Activated naive CD4-positive, alpha-beta T cell treated with anti-CD3 and anti-CD28 coated beads for 36 hours (primary cell): ENCODE measurements at regions not wholly inside any gene's neighbourhood (a gene's known extent, or its start where the extent isn't known, plus 50 kb on each side); places are given as distances from the start of the nearest gene placed in this dataset.

Experiments used
- CTCF ChIA-PET: fragments of 350-600 bp; sonication (Branson Sonifier 250); formaldehyde crosslinking; loops from one replicate; lab custom pipeline; 2021; ENCODE audit warnings: antibody characterized with exemption; lab: Charles Lee
- DNase-seq: peaks from one replicate; pipeline ENCODE4 v3.0.0-alpha.2; 2020
- H3K27ac Mint-ChIP-seq: one replicate; pipeline ENCODE4 v1.8.0; 2021; ENCODE audit warnings: mild to moderate bottlenecking, mixed read lengths
- H3K27me3 Mint-ChIP-seq: one replicate; pipeline ENCODE4 v1.8.0; 2021; ENCODE audit warnings: low read depth, mixed read lengths
- H3K36me3 Mint-ChIP-seq: one replicate; pipeline ENCODE4 v1.8.0; 2021; ENCODE audit warnings: low read depth, mixed read lengths
- H3K4me1 Mint-ChIP-seq: one replicate; pipeline ENCODE4 v1.8.0; 2021; ENCODE audit warnings: low read depth, mixed read lengths
- H3K4me3 Mint-ChIP-seq: one replicate; pipeline ENCODE4 v1.8.0; 2021; ENCODE audit warnings: mild to moderate bottlenecking, moderate library complexity, mixed read lengths
- H3K9me3 Mint-ChIP-seq: one replicate; pipeline ENCODE4 v1.8.0; 2021; ENCODE audit warnings: mixed read lengths
- intact Hi-C: fragments of 100-400 bp; cut with micrococcal nuclease; formaldehyde crosslinking; loops from one replicate; pipeline ENCODE4 v1.15.1; 2023

DNA sequence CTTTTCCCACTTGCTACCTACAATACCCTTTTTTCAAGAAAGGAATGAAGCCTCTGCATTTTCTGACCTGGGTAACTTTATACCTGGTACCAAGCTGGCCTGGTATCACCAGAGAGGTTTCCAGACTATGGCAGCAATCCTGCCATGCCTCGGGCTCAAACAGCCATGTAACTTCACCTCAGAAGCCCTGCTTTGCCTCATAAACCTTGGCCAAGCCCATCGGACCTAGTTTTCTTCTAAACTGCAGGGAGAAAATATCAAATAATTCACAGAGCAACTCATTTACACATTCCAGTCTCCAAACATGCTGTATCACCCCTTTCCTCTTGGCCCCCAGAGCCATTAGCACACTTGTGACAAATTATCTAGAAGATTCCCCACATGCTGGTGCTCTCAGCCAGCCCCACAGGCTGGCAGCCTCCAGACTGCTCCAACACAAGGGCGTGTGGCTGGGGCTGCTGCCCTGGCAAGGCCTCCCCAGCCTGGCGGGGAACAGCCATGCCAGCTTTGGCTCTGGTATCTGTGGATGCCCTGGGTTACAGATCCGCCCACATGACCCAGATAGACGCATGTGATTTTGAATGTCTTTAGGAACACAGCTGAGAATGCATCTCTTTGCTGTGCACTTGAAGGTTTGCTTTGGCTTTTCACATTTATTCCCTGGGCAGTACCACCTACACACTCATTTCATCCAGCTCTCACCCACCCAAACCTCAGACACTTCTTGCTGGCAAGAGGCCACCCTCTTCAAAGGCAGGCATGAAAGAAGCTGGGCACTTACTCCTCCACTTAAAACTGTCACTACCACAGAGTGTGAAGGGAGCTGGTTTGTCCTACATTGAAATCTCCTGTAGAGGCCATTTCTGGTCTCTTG, 70.0 kb upstream of the BCAR3 start:
- DNase-seq: no peak
- H3K9me3 Mint-ChIP-seq: peaks cover 11% of the 10 kb centered on the region
- peaks cover 8% of the 10 kb centered on the region for H3K4me1 Mint-ChIP-seq
- peaks cover 3% of the 10 kb centered on the region for H3K36me3 Mint-ChIP-seq
- no peak overlapping the region for H3K4me3 Mint-ChIP-seq
- CTCF ChIA-PET: interaction anchor here (1.2 to 1.7 kb wide), 2 partner anchors 11 to 59 kb away, joined by 5 to 6 read pairs; no protein-coding TSS in a partner anchor
- no peak overlapping the region for H3K27ac Mint-ChIP-seq
- H3K27me3 Mint-ChIP-seq: peaks cover 9% of the 10 kb centered on the region
- intact Hi-C loops: no loop called here

DNA sequence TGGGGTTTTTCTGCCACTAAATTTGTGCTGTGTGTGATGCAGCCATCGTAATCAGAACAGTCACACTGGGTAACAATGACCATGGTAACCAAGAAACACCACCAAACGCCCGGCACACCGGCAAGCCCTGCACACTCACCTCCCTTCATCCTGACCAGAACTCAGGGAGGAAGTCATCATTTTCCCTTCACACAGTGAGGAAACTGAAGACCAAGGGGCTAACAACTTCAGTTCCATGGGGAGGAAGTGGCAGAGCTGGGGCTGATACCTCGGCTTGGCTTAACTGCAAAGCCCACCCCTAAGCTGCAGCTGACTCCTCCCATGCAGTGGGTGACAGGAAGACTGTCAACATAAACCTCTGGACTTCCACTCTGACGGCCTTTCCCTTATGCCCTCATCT, 69.3 kb upstream of the BCAR3 start:
- Mint-ChIP-seq H3K36me3 (peaks cover 4% of the 10 kb centered on the region), H3K4me1 (peaks cover 8% of the 10 kb centered on the region), H3K9me3 (peaks cover 12% of the 10 kb centered on the region), H3K27me3 (peaks cover 10% of the 10 kb centered on the region), H3K27ac (no peak overlapping the region), H3K4me3 (no peak overlapping the region)
- no peak for DNase-seq
- CTCF ChIA-PET: interaction anchor here (0.9 to 1.7 kb wide), 2 partner anchors 58 to 120 kb away, joined by 4 to 6 read pairs; no protein-coding TSS in a partner anchor
- intact Hi-C loops: no loop called here

GRCh38 chr1:93749894-93750301, 68.3 kb upstream of the BCAR3 start:
- intact Hi-C loops: no loop called here
- H3K9me3 Mint-ChIP-seq: peaks cover 12% of the 10 kb centered on the region
- H3K27ac Mint-ChIP-seq: no peak overlapping the region
- peaks cover 10% of the 10 kb centered on the region for H3K27me3 Mint-ChIP-seq
- peaks cover 4% of the 10 kb centered on the region for H3K36me3 Mint-ChIP-seq
- peaks cover 14% of the 10 kb centered on the region for H3K4me1 Mint-ChIP-seq
- no peak overlapping the region for H3K4me3 Mint-ChIP-seq
- CTCF ChIA-PET: interaction anchor here (0.9 to 1.7 kb wide), 2 partner anchors 57 to 119 kb away, joined by 4 to 6 read pairs; no protein-coding TSS in a partner anchor
- DNase-seq: peak; percentile 28

- intact Hi-C loops: no loop called here
- CTCF ChIA-PET: interaction anchor here (1.7 kb wide), 1 partner anchor 57 kb away, joined by 6 read pairs; no protein-coding TSS in a partner anchor
These were observed 67.8 kb upstream of the BCAR3 start for GRCh38 chr1:93749487-93749886.

DNA sequence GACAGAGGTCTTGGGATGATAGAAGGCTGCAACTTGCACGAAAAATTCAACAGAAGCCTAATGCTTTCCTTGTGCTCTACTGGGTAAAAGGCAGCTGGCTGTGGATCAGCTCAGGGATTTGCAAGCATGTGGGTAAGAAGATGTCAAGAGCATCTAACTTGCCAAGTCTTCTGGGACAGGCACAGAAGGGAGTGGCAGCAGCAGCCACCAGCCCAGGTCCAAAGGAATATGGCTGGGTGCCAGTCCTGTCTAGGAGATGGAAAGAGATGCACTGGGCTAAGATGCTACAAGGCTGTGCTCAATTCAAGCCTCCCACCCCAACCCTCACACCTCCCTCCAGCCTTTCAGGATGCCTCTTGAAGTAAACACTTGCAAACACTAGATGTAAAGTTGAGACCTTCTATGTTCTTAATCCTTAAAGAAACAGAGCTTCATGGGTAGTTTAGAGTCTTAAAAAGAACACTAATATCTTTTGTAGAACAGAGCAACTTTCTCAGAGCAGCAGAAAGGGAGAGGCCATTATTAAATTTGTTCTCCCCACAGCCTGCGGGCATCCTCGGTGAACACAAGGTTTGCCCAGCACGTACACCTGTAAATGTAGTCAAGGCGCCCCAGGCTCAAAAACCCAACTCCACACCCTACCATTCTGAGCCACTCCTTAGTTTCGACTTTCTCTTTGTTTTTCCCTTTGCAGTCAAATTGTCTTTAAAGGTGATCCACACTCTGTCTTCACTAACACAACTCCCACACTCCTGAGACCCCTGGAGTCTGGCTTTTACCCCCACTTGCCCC, 64.6 kb upstream of the BCAR3 start:
- intact Hi-C loops: no loop called here
- CTCF ChIA-PET: interaction anchor here (1.5 kb wide), 1 partner anchor 68 kb away, joined by 3 read pairs; no protein-coding TSS in a partner anchor
- no peak for DNase-seq
- Mint-ChIP-seq H3K36me3 (peaks cover 4% of the 10 kb centered on the region), H3K27me3 (peaks cover 10% of the 10 kb centered on the region), H3K9me3 (peaks cover 12% of the 10 kb centered on the region), H3K4me3 (no peak overlapping the region), H3K27ac (no peak overlapping the region), H3K4me1 (peaks cover 26% of the 10 kb centered on the region)

More at GRCh38 chr1:93749487-93749886, 67.8 kb upstream of the BCAR3 start:
- Mint-ChIP-seq H3K27ac (no peak overlapping the region), H3K4me1 (peaks cover 18% of the 10 kb centered on the region), H3K4me3 (no peak overlapping the region), H3K27me3 (peaks cover 10% of the 10 kb centered on the region), H3K36me3 (peaks cover 4% of the 10 kb centered on the region), H3K9me3 (peaks cover 12% of the 10 kb centered on the region)
- DNase-seq: no peak

- peaks cover 10% of the 10 kb centered on the region for H3K27me3 Mint-ChIP-seq
- CTCF ChIA-PET: interaction anchor here (1.1 to 1.5 kb wide), 3 partner anchors 69 to 115 kb away, joined by 3 read pairs; no protein-coding TSS in a partner anchor
- intact Hi-C loops: loop anchor here (1.0 to 5.0 kb wide), 3 partner anchors 36 to 137 kb away; no protein-coding TSS in a partner anchor
- H3K4me1 Mint-ChIP-seq: peaks cover 18% of the 10 kb centered on the region
- H3K9me3 Mint-ChIP-seq: peaks cover 12% of the 10 kb centered on the region
- H3K27ac Mint-ChIP-seq: no peak overlapping the region
- peak; percentile 31 for DNase-seq
- H3K36me3 Mint-ChIP-seq: peaks cover 4% of the 10 kb centered on the region
- H3K4me3 Mint-ChIP-seq: no peak overlapping the region
These were observed 62.8 kb upstream of the BCAR3 start for GRCh38 chr1:93744299-93744988.

DNA sequence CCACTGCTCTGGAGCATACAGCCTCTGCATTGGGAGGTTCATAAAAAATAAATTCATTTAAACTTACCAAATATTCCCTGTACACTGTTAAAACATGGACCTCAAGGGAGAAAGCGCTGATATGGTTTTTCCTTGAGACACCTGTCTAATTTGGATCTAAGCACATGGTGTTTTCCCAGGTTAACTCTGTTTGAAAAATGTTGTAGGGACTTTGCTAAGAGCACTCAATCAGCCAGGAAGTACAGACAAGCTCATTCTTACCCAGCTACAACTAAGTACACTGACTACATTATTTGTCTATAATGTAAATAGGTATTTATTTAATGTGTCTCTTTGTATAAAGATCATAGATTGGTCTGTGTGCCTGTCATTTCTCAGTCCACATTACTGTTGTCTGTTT, 61.8 kb upstream of the BCAR3 start:
- intact Hi-C loops: loop anchor here (5.0 kb wide), 1 partner anchor 136 kb away; no protein-coding TSS in a partner anchor
- Mint-ChIP-seq H3K27ac (no peak overlapping the region), H3K4me3 (no peak overlapping the region), H3K9me3 (peaks cover 12% of the 10 kb centered on the region), H3K36me3 (peaks cover 4% of the 10 kb centered on the region), H3K27me3 (peaks cover 10% of the 10 kb centered on the region), H3K4me1 (peaks cover 18% of the 10 kb centered on the region)
- CTCF ChIA-PET: interaction anchor here (1.1 kb wide), 1 partner anchor 114 kb away, joined by 4 read pairs; no protein-coding TSS in a partner anchor
- DNase-seq: no peak

- Mint-ChIP-seq H3K9me3 (no peaks in the 10 kb centered on the region), H3K36me3 (no peaks in the 10 kb centered on the region), H3K4me1 (peaks cover 18% of the 10 kb centered on the region), H3K4me3 (no peak overlapping the region), H3K27me3 (no peaks in the 10 kb centered on the region), H3K27ac (no peak overlapping the region)
- intact Hi-C loops: loop anchor here (5.0 kb wide), 1 partner anchor 133 kb away; no protein-coding TSS in a partner anchor
- no peak for DNase-seq
- CTCF ChIA-PET: interaction anchor here (0.6 to 1.3 kb wide), 2 partner anchors 11 to 96 kb away, joined by 4 to 5 read pairs; no protein-coding TSS in a partner anchor
These were observed 59.0 kb upstream of the BCAR3 start for GRCh38 chr1:93740601-93741031.

DNA sequence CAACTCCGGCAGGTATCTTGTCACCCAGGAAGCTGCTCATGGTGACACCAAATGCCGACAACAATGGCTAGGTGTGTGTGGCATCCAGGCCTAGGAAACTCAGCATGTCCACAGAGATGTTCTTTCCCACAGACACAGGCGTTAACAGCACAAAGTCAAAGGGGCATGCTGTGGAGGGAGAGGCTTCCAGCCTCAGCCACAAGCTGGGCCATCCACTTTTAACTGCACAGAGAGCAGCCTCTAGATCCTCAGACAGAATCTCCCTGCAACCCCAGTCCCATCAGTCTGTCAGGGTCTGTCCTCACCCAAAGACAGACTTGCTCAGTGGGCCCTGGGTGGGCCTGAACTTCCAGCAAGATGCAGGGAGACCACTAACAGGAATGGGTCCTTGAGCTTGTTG, 58.5 kb upstream of the BCAR3 start:
- H3K27ac Mint-ChIP-seq: no peak overlapping the region
- H3K27me3 Mint-ChIP-seq: no peaks in the 10 kb centered on the region
- DNase-seq: no peak
- H3K4me1 Mint-ChIP-seq: peaks cover 14% of the 10 kb centered on the region
- no peak overlapping the region for H3K4me3 Mint-ChIP-seq
- no peaks in the 10 kb centered on the region for H3K9me3 Mint-ChIP-seq
- H3K36me3 Mint-ChIP-seq: no peaks in the 10 kb centered on the region
- intact Hi-C loops: loop anchor here (5.0 kb wide), 1 partner anchor 133 kb away; no protein-coding TSS in a partner anchor
- CTCF ChIA-PET: interaction anchor here (0.6 to 1.3 kb wide), 2 partner anchors 12 to 95 kb away, joined by 4 to 5 read pairs; no protein-coding TSS in a partner anchor

DNA sequence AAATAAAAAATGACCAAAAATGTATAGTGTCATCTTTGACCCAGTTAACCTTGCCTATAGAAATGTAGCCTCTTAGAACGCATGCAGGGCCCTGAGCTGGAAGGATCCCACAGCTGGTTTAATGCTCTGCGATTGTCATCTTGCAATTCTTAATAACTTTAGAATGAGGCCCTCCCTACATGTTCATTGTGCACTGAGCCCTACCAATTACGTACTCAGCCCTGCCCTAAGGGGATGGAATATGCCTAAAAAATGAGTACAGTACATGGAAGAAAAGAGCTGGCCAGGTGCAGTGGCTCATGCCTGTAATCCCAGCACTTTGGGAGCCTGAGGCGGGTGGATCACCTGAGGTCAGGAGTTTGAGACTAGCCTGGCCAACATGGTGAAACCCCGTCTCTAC, 57.8 kb upstream of the BCAR3 start:
- no peak overlapping the region for H3K27ac Mint-ChIP-seq
- peaks cover 7% of the 10 kb centered on the region for H3K4me1 Mint-ChIP-seq
- no peaks in the 10 kb centered on the region for H3K36me3 Mint-ChIP-seq
- intact Hi-C loops: no loop called here
- no peaks in the 10 kb centered on the region for H3K27me3 Mint-ChIP-seq
- no peak for DNase-seq
- CTCF ChIA-PET: no interaction called here
- H3K4me3 Mint-ChIP-seq: no peak overlapping the region
- no peaks in the 10 kb centered on the region for H3K9me3 Mint-ChIP-seq

- intact Hi-C loops: no loop called here
- no peaks in the 10 kb centered on the region for H3K9me3 Mint-ChIP-seq
- H3K4me3 Mint-ChIP-seq: no peak overlapping the region
- H3K27ac Mint-ChIP-seq: no peak overlapping the region
- no peaks in the 10 kb centered on the region for H3K36me3 Mint-ChIP-seq
- CTCF ChIA-PET: no interaction called here
- peaks cover 2% of the 10 kb centered on the region for H3K4me1 Mint-ChIP-seq
- no peak for DNase-seq
- no peaks in the 10 kb centered on the region for H3K27me3 Mint-ChIP-seq
These were observed 57.3 kb upstream of the BCAR3 start for GRCh38 chr1:93738926-93739325.
